ENCODE measurements at regions not wholly inside any gene's neighbourhood (a gene's known extent, or its start where the extent isn't known, plus 50 kb on each side); places are given as distances from the start of the nearest gene placed in this dataset.

- no peak for TF ChIP-seq CTCF (IDR thresholded peaks at IDR 0.05)
- TF ChIP-seq POLR2A (IDR thresholded peaks at IDR 0.05), result no peak
Measured at GRCh38 chr6:113425977-113426660, 431.0 kb upstream of the MARCKS start.
